ENCODE measurements at regions not wholly inside any gene's neighbourhood (a gene's known extent, or its start where the extent isn't known, plus 50 kb on each side); places are given as distances from the start of the nearest gene placed in this dataset.
"Not testable (repeated sequence)": the region's sequence is repeated elsewhere in the genome, so short reads cannot be mapped to it uniquely, and the experiment has no call there.

- intact Hi-C loops (cut with micrococcal nuclease): no loop called here
These were observed 439.2 kb upstream of the EPHA3 start for GRCh38 chr3:88668180-88668579.

- intact Hi-C loops (cut with micrococcal nuclease): no loop called here
These were observed 435.8 kb upstream of the EPHA3 start for GRCh38 chr3:88671573-88671972.

GRCh38 chr3:88677298-88677697 is 430.1 kb upstream of the EPHA3 start:
- intact Hi-C loops (cut with micrococcal nuclease): no loop called here

GRCh38 chr3:88678747-88679146 is 428.7 kb upstream of the EPHA3 start:
- intact Hi-C loops (cut with micrococcal nuclease): no loop called here

GRCh38 chr3:88690287-88690686 is 417.1 kb upstream of the EPHA3 start:
- intact Hi-C loops (cut with micrococcal nuclease): no loop called here

- intact Hi-C loops (cut with micrococcal nuclease): no loop called here
These were observed 416.3 kb upstream of the EPHA3 start for GRCh38 chr3:88691081-88691480.

GRCh38 chr3:88703501-88704059 is 403.8 kb upstream of the EPHA3 start:
- intact Hi-C loops (cut with micrococcal nuclease): no loop called here

GRCh38 chr3:88704338-88704737 is 403.1 kb upstream of the EPHA3 start:
- intact Hi-C loops (cut with micrococcal nuclease): no loop called here

GRCh38 chr3:88707837-88708236 is 399.6 kb upstream of the EPHA3 start:
- intact Hi-C loops (cut with micrococcal nuclease): no loop called here

- intact Hi-C loops (cut with micrococcal nuclease): no loop called here
These were observed 394.9 kb upstream of the EPHA3 start for GRCh38 chr3:88712552-88712951.

GRCh38 chr3:88713233-88713691 is 394.2 kb upstream of the EPHA3 start:
- intact Hi-C loops (cut with micrococcal nuclease): no loop called here

- intact Hi-C loops (cut with micrococcal nuclease): no loop called here
These were observed 381.8 kb upstream of the EPHA3 start for GRCh38 chr3:88725440-88726165.

GRCh38 chr3:88732186-88732585 is 375.2 kb upstream of the EPHA3 start:
- intact Hi-C loops (cut with micrococcal nuclease): no loop called here

GRCh38 chr3:88742106-88742505 is 365.3 kb upstream of the EPHA3 start:
- intact Hi-C loops (cut with micrococcal nuclease): no loop called here

- intact Hi-C loops (cut with micrococcal nuclease): no loop called here
These were observed 364.5 kb upstream of the EPHA3 start for GRCh38 chr3:88742674-88743507.

GRCh38 chr3:88744896-88745295 is 362.5 kb upstream of the EPHA3 start:
- intact Hi-C loops (cut with micrococcal nuclease): no loop called here

- intact Hi-C loops (cut with micrococcal nuclease): not testable (repeated sequence)
These were observed 360.3 kb upstream of the EPHA3 start for GRCh38 chr3:88747145-88747544.

- intact Hi-C loops (cut with micrococcal nuclease): no loop called here
These were observed 348.7 kb upstream of the EPHA3 start for GRCh38 chr3:88758676-88759075.

- intact Hi-C loops (cut with micrococcal nuclease): no loop called here
These were observed 339.7 kb upstream of the EPHA3 start for GRCh38 chr3:88767746-88768145.

- intact Hi-C loops (cut with micrococcal nuclease): no loop called here
These were observed 333.7 kb upstream of the EPHA3 start for GRCh38 chr3:88773766-88774165.

GRCh38 chr3:88775026-88775690 is 332.3 kb upstream of the EPHA3 start:
- intact Hi-C loops (cut with micrococcal nuclease): no loop called here

- intact Hi-C loops (cut with micrococcal nuclease): no loop called here
These were observed 327.9 kb upstream of the EPHA3 start for GRCh38 chr3:88779482-88779881.

Measured in T-helper 2 cell treated with Interferon-gamma antibody and Interleukin-4, amounts not matched to agents 100 ng/mL and 5 ng/mL, for 36 hours (primary cell).